Testis (tissue), 2 donors: ENCODE measurements at regions not wholly inside any gene's neighbourhood (a gene's known extent, or its start where the extent isn't known, plus 50 kb on each side); places are given as distances from the start of the nearest gene placed in this dataset.
"Not testable (repeated sequence)": the region's sequence is repeated elsewhere in the genome, so short reads cannot be mapped to it uniquely, and the experiment has no call there.

Experiments
- DNase-seq: peaks from one replicate; pipeline ENCODE4 v3.0.0-alpha.2; 2019
- H3K27ac ChIP-seq, 2 donors: fragments of 200-600 bp; sonication (generic); one replicate each; pipeline ENCODE4 v1.5.1; 2019
- H3K27me3 ChIP-seq: fragments of 200-600 bp; sonication (generic); one replicate; pipeline ENCODE4 v1.5.1; 2019
- H3K36me3 ChIP-seq: fragments of 200-600 bp; sonication (generic); one replicate; pipeline ENCODE4 v1.5.1; 2017; ENCODE audit warnings: low read depth; ENCODE audit errors: missing control alignments
- H3K4me1 ChIP-seq: fragments of 200-600 bp; sonication (generic); one replicate; pipeline ENCODE4 v1.5.1; 2019
- H3K4me3 ChIP-seq, 2 donors: fragments of 200-600 bp; sonication (generic); one replicate each; pipeline ENCODE4 v1.5.1; 2017 to 2019
- H3K9me3 ChIP-seq: fragments of 200-600 bp; sonication (generic); one replicate; pipeline ENCODE4 v1.5.1; 2017
- CTCF ChIP-seq, 3 experiments: fragments of 450-650 bp in 2 of 3; fragments of 200-600 bp in 1 of 3; sonication (generic) in 1 of 3; IDR thresholded peaks; one replicate each; pipeline ENCODE4 v1.5.1; 2016 to 2019; ENCODE audit warnings: antibody characterized with exemption in 3 of 3, mild to moderate bottlenecking in 2 of 3, moderate library complexity in 1 of 3
- POLR2A ChIP-seq: fragments of 450-650 bp; IDR thresholded peaks from one replicate; pipeline ENCODE4 v1.6.1; 2017; ENCODE audit warnings: antibody characterized with exemption, mild to moderate bottlenecking, moderate library complexity
- WGBS, 2 donors: methylation state at CpG; one replicate each; pipeline ENCODE4 v1.1.5; 2018; 5-methylcytosine and 5-hydroxymethylcytosine counted together
- intact Hi-C: fragments of 100-400 bp; cut with DNase I; formaldehyde crosslinking; loops from one replicate; pipeline ENCODE4 v1.15.1; 2023; ENCODE audit warnings: low total_unique reads

- intact Hi-C loops = no loop called here
- no peaks in the 10 kb centered on the region for H3K27me3 ChIP-seq
- H3K4me1 ChIP-seq = no peaks in the 10 kb centered on the region
- no peaks in the 10 kb centered on the region for H3K9me3 ChIP-seq
- no peak for TF ChIP-seq CTCF (IDR thresholded peaks at IDR 0.05)
- no peak for TF ChIP-seq POLR2A
- H3K36me3 ChIP-seq = no peaks in the 10 kb centered on the region
- 90 to 95% methylated on average over 9 of the region's 9 CpGs for WGBS, 2 donors
- no peak overlapping the region for H3K4me3 ChIP-seq
- no peak for DNase-seq
- H3K27ac ChIP-seq = no peak overlapping the region
These were observed 123.8 kb upstream of the CDH5 start for GRCh38 chr16:66242672-66243071.

DNA sequence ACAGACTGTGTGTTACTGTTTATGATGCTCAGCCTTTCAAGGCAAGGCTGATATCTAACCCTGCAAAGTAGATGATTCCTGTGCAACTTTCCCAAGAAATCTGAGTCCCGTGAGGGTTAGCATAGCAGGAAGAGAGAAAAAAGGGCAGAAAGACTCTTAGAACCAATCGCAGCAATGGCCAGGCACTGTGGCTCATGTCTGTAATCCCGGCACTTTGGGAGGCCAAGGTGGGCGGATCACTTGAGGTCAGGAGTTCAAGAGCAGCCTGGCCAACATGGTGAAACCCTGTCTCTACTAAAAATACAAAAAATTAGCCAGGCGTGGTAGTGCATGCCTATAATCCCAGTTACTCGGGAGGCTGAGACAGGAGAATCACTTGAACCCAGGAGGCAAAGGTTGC is 124.3 kb upstream of the CDH5 start:
- WGBS, 2 donors = 60 to 61% methylated on average over 6 of the region's 6 CpGs
- H3K9me3 ChIP-seq, H3K36me3 ChIP-seq, H3K27me3 ChIP-seq, H3K4me3 ChIP-seq, intact Hi-C loops, H3K4me1 ChIP-seq, H3K27ac ChIP-seq, DNase-seq: not testable (repeated sequence)

DNA sequence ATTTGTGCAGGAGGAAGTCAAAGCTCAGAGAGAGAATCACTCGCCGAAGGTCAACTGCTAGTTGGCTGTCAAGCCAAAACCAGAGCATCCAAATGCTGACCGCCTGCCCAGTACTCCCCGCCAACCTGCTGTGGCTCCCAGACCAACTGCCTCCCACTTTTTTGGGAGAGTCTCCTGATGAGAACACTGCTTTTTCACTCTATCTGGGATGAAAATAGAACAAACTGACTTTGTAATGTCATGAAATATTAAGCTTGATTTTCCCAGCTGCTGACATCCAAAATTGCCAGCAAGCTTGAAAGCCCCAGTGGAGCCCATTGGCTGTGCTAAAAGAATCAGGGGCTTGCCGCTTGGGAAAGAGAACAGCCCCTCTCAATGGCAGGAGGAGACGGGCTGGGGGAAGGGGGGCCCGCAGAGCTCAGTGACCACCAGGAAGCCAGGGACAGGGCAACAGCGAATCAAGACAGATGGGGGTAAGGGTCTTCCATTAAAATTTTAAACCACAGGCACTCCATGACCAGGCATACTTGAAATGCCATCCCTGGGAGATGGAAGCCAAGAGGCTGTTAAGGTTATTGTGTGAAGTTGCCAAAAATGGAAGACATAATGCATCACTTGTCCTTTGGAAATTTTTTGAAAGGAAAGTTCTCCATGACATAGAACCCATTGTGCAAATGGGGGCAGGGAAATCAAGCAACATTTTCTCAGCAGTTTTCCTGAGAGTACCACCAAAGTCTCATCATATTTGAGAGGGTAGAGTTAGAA is 125.7 kb upstream of the CDH5 start:
- H3K9me3 ChIP-seq = no peaks in the 10 kb centered on the region
- DNase-seq = no peak
- H3K27me3 ChIP-seq = no peaks in the 10 kb centered on the region
- intact Hi-C loops = no loop called here
- H3K27ac ChIP-seq = no peak overlapping the region
- TF ChIP-seq CTCF (IDR thresholded peaks at IDR 0.05) = no peak
- WGBS, 2 donors = 63 to 71% methylated on average over 7 to 8 of the region's 8 CpGs
- no peaks in the 10 kb centered on the region for H3K36me3 ChIP-seq
- no peak overlapping the region for H3K4me3 ChIP-seq
- no peaks in the 10 kb centered on the region for H3K4me1 ChIP-seq

DNA sequence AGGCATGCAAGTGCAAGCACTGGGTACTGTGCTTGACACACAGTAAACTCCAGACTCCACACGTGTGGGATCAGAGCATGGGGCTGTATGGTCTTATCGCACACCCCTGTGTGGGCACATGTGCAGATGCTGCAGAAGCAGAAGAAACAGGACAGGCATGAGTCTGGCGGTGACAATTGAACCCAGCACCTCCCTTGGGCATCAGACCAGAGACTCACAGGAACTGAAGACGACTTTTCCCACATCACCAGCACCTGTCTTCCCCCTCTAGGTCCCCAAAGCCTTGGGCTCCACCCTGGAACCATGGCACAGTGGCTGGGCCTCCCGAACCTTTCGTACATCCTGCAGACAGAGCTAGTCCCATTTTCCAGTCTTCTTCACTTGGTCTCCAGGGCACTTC is 126.4 kb upstream of the CDH5 start:
- Histone ChIP-seq H3K4me1 (no peaks in the 10 kb centered on the region), H3K9me3 (no peaks in the 10 kb centered on the region), H3K4me3 (no peak overlapping the region), H3K36me3 (no peaks in the 10 kb centered on the region), H3K27ac (no peak overlapping the region), H3K27me3 (no peaks in the 10 kb centered on the region)
- no peak for DNase-seq
- TF ChIP-seq POLR2A = no peak
- no peak for TF ChIP-seq CTCF (IDR thresholded peaks at IDR 0.05)
- 91 to 93% methylated on average over 5 to 6 of the region's 6 CpGs for WGBS, 2 donors
- intact Hi-C loops = no loop called here

DNA sequence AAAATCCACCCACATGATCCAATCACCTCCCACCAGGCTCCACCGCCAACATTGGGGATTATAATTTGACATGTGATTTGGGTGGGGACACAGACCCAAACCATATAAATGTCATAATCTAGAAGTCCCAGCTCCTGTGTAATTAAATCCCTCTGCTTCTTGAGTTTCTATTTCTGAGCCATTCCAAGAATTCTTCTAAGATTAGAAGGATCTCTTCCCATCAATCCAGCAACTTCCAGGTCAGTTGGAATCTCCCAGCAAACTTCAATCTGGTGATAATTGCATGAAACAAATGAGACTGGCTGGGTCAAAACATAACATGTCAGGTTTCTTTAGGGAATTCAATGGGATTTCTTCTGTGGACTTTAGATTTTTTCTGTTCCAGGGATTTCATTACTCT is 127.8 kb upstream of the CDH5 start:
- H3K4me3 ChIP-seq = no peak overlapping the region

More for the DNA sequence above, 127.8 kb upstream of the CDH5 start:
- Histone ChIP-seq H3K9me3 (no peaks in the 10 kb centered on the region), H3K27ac (no peak overlapping the region), H3K27me3 (no peaks in the 10 kb centered on the region), H3K4me1 (no peaks in the 10 kb centered on the region), H3K36me3 (no peaks in the 10 kb centered on the region)
- WGBS, 2 donors = 87 to 88% methylated on average over 1 of the region's 1 CpG
- DNase-seq = no peak
- TF ChIP-seq CTCF (IDR thresholded peaks at IDR 0.05) (no peak), POLR2A (no peak)
- intact Hi-C loops = no loop called here
